HPDE6-E6E7 (cell line): ENCODE measurements at regions not wholly inside any gene's neighbourhood (a gene's known extent, or its start where the extent isn't known, plus 50 kb on each side); places are given as distances from the start of the nearest gene placed in this dataset.
"Not testable (repeated sequence)": the region's sequence is repeated elsewhere in the genome, so short reads cannot be mapped to it uniquely, and the experiment has no call there.

Experiments
- DNase-seq: peaks from one replicate; pipeline ENCODE4 v3.0.0; 2011; ENCODE audit warnings: missing footprints; ENCODE audit errors: extremely low spot score

DNA sequence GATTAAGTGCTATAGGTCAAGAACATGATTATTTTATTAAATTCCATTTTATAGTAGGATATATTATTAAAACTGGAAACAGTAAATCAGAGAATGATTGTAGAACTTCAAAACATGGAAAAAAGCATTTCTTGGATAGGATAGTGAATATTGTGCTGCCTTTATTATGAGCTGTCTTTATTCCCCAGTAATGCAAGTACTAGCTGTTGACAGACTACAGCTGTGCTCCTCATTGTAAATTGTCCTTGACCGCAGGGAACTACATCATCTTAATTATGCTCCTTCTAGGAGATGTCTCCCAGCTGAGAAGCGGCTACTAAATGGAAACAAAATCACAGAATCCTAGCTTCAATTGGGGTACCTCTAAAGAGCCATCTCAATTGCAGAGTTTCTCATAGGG lies 1457.2 kb upstream of the PCDH7 start:
- no peak for DNase-seq

DNA sequence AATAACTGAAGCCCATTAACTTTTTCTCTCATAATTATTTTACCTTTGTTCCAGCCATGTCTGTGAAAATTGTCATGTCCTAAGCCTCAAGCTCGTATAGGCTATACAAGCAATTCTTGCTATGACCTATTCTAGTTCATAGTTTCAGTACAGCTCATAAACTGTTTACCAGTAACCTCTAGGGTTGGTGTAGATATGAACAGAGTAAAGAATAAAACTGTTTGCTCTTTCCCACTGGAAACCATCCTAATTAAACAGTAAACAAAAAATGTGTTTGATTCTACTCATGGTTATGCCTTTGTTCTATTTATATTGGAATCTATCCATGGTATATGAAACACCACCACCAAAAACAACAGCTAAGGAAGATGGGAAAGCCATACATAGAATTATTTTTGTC lies 1444.0 kb upstream of the PCDH7 start:
- DNase-seq: no peak

- no peak for DNase-seq
Observed at GRCh38 chr4:29277381-29277780, 1442.8 kb upstream of the PCDH7 start.

DNA sequence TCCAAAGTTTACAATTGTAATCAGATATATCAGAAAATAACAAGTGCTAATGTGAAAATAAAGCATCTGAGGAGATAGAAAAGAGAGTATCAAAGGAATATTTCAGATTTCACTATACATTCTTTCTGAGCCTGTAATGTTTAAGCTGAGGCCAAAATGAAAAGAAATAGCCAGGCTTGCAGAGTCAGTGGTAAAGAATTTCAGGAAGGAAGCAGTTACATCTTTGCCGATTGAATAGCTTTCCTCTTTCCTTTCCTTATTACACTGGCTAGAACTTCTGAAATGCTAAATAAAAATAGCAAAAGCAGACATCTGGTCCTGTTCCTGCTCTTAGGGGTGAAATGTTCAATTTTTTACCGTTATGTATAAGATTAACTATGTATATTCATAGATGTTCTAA lies 1441.6 kb upstream of the PCDH7 start:
- no peak for DNase-seq

DNA sequence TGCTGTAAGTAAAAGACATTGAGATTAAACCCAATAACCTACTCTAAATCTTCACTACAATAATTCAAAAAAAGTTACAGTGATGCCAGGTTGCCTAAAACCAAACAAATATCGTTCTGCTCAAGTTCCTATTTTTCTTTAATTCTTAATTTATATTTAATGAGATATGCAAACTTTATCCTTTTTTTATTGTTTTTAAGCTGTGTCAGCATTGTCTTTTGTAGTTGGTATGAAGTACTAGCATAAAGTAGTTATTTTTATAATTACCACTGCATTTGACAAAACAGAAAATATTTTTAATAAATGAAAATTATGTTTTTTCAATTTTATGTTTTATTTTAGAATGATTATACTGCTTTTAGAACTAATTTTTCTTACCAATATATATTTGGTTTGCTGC lies 1431.1 kb upstream of the PCDH7 start:
- no peak for DNase-seq

- DNase-seq: no peak
Observed at GRCh38 chr4:29295280-29295679, 1424.9 kb upstream of the PCDH7 start.

DNA sequence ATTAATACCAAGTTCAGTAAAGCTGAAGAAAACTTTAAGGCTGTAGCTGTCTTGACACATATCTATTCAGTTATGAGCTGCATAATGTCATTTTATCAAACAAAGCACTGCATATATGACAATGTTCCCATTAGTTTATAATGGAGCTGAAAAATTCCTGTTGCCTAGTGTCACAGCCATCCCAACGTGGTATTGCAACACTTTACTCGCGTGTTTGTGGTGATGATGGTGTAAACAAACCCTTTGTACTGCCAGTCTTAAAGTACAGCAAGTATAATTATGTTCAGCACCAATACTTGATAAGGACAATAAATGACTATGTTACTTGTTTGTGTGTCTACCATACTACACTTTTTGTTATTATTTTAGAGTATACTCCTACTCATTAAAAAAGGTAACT lies 1415.6 kb upstream of the PCDH7 start:
- no peak for DNase-seq

GRCh38 chr4:29307256-29307655 lies 1412.9 kb upstream of the PCDH7 start:
- DNase-seq: no peak

- DNase-seq: no peak
Observed at GRCh38 chr4:29307755-29308154, 1412.4 kb upstream of the PCDH7 start.

GRCh38 chr4:29309050-29309449 lies 1411.1 kb upstream of the PCDH7 start:
- peak; percentile 3 for DNase-seq

GRCh38 chr4:29310252-29310651 lies 1409.9 kb upstream of the PCDH7 start:
- no peak for DNase-seq

- DNase-seq: no peak
Observed at GRCh38 chr4:29311247-29311646, 1408.9 kb upstream of the PCDH7 start.

DNA sequence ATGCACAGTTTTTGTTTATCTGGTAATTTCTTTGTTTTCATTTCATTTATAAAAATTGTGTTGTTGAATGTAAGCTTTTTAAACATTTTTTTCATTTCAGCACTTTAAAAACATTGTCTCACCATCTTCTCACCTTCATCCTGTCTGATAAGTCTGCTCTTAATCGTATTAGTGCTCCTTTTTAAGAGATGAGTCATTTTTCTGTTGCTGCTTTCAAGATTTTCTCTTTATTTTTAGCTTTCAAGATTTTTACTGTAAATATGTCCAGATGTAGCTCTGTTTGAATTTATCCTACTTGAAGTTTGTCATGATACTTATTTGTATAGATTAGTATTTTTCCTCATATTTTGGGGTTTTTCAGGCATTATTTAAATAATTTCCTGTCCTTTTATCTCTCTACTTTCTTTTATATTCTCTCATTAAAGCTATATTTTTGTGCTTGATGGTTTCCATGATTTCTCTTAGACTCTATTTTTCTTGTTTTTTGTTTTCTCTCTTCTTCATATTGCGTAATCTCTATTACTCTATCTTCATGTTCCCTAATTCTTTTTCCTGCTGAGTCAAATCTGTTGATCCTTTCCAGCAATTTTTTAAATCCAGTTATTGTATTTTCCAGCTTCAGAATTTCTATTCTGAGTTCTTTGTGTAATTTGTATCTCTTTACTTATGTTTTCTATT lies 1400.4 kb upstream of the PCDH7 start:
- no peak for DNase-seq

DNA sequence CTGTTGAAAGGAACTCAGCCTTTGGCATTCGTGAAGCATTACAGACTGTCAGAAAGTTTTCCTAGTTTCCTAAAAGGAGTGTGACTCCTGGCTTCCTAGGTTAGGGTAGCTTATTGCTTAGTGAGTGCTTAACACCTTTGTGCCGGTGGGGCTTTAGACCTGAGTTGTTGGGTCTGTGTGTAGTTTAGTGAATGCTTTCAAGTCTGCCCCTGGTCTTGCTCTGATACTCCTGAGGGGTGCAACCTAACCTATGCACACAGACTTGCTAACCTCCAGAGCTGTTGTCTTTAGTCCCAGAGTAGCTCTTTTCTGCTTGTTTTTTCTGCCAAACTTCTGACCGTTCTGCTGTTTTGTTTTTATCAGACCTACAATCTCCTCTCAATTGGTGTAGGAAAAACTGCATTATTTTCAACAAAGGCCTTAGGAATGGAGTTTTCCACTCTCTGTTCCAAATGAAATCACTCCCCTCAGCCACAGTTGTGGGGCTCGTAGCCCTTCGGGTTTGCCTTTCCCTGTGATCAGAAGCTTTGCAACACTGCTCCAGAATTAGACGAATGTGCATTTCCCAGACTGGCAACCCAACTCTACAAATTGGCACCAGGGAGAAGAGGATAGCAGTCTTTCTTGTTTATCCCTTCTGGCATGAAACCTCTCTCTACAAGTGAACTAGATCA lies 1399.1 kb upstream of the PCDH7 start:
- DNase-seq: no peak

- DNase-seq: no peak
Observed at GRCh38 chr4:29326004-29326403, 1394.2 kb upstream of the PCDH7 start.

DNA sequence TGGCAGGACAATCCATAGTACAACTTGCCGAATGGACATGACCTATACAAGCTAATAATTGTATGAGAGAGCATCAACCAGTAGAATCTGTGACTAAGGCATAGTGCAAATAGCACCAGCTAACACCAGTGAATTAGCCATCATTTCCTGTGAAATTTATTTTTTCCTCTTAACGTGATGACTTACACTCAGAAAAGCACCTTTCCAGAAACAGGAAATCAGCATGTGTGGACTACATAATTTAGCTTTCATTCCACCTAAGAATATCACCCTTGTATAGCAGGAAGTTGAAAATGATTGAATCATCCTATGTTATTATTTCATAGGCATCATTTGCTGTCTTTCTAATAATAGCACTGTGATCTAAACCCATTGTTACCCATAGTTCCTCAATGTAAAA lies 1393.4 kb upstream of the PCDH7 start:
- DNase-seq: peak; percentile 27

- no peak for DNase-seq
Observed at GRCh38 chr4:29336861-29337260, 1383.3 kb upstream of the PCDH7 start.

- DNase-seq: no peak
Observed at GRCh38 chr4:29372971-29373370, 1347.2 kb upstream of the PCDH7 start.

GRCh38 chr4:29375716-29376115 lies 1344.5 kb upstream of the PCDH7 start:
- DNase-seq: no peak

DNA sequence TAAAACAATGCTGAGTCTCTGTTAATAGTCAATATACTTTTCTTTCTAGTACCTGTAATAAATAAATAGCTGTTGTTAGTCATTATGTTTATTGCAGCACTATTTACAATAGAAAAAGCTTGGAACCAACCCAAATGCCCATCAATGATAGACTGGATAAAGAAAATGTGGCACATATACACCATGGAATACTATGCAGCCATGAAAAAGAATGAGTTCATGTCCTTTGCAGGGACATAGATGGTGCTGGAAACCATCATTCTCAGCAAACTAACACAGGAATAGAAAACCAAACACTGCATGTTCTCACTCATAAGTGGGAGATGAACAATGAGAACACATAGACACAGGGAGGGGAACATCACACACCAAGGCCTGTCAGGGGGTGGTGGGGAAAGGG lies 1341.9 kb upstream of the PCDH7 start:
- not testable (repeated sequence) for DNase-seq

DNA sequence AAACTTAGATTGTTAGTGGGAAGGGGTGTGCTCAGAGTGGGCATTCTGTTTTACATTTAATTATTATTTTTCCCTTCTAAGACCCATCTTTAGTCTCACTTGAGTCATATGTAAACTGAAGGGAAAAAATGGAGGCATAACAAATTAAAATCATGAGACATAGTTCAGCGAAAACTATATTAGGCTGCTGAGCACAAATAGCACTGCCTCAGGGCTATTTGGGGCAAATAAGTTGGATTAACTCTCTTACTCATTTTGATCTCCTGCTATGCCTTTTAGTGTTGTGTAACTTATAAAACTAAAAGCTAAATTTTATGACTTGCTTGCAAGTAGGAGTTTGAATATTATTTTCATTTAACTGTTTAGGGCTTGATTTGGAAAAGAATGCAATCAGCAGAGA lies 1329.2 kb upstream of the PCDH7 start:
- DNase-seq: no peak

GRCh38 chr4:29405116-29405515 lies 1315.1 kb upstream of the PCDH7 start:
- DNase-seq: no peak

- DNase-seq: no peak
Observed at GRCh38 chr4:29415771-29416170, 1304.4 kb upstream of the PCDH7 start.
